Activated naive CD8-positive, alpha-beta T cell (primary cell): ENCODE measurements at regions not wholly inside any gene's neighbourhood (a gene's known extent, or its start where the extent isn't known, plus 50 kb on each side); places are given as distances from the start of the nearest gene placed in this dataset.
"Not testable (repeated sequence)": the region's sequence is repeated elsewhere in the genome, so short reads cannot be mapped to it uniquely, and the experiment has no call there.

ENCODE experiments used
- H3K27ac Mint-ChIP-seq: one replicate; pipeline ENCODE4 v1.8.0; 2021; ENCODE audit warnings: mixed read lengths
- H3K27me3 Mint-ChIP-seq: one replicate; pipeline ENCODE4 v1.8.0; 2021; ENCODE audit warnings: mixed read lengths
- H3K36me3 Mint-ChIP-seq: one replicate; pipeline ENCODE4 v1.8.0; 2021; ENCODE audit warnings: mixed read lengths
- H3K4me1 Mint-ChIP-seq: one replicate; pipeline ENCODE4 v1.8.0; 2021; ENCODE audit warnings: low read depth, mixed read lengths
- H3K4me3 Mint-ChIP-seq: one replicate; pipeline ENCODE4 v1.8.0; 2021; ENCODE audit warnings: mild to moderate bottlenecking, mixed read lengths
- H3K9me3 Mint-ChIP-seq: one replicate; pipeline ENCODE4 v1.8.0; 2021; ENCODE audit warnings: low read depth, mixed read lengths

GRCh38 chr12:66755727-66756395, 77.0 kb upstream of the GRIP1 start:
- H3K4me3 Mint-ChIP-seq = no peak overlapping the region
- no peak overlapping the region for H3K27ac Mint-ChIP-seq
- H3K9me3 Mint-ChIP-seq = no peaks in the 10 kb centered on the region
- H3K27me3 Mint-ChIP-seq = no peaks in the 10 kb centered on the region
- H3K36me3 Mint-ChIP-seq = peaks cover 3% of the 10 kb centered on the region
- peaks cover 10% of the 10 kb centered on the region for H3K4me1 Mint-ChIP-seq

DNA sequence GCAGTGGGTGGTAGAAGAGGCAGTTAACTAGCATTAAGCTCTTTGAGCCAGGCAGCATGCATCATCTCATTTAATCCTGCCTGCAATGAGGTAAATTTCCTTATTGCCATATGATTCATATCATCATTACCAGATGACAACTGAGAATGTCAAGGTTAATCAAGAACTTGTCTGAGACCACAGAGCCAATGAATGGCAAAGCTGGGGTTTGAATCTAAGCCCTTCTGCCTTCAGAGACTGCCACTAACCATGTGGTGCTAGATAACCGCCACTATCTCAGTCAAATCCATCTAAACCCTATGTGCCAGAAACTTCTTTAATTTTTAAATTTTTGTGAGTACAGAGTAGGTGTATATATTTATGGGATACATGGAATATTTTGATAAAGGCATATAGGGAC, 77.8 kb upstream of the GRIP1 start:
- Mint-ChIP-seq H3K27me3 (no peaks in the 10 kb centered on the region), H3K9me3 (no peaks in the 10 kb centered on the region), H3K4me3 (no peak overlapping the region), H3K4me1 (peaks cover 10% of the 10 kb centered on the region), H3K36me3 (peaks cover 3% of the 10 kb centered on the region), H3K27ac (no peak overlapping the region)

DNA sequence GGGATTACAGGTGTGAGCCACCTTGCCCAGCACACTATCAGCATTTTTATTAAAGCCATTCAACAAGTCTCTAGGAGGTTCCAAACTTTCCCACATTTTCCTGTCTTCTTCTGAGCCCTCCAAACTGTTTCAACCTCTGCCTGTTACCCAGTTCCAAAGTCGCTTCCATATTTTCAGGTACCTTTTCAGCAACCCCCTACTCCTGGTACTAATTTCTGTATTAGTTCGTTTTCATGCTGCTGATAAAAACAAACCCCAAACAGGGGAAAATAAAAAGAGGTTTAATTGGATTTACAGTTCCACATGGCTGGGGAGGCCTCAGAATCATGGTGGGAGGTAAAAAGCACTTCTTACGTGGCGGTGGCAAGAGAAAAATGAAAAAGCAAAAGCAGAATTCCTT, 81.2 kb upstream of the GRIP1 start:
- H3K27ac Mint-ChIP-seq, H3K9me3 Mint-ChIP-seq, H3K36me3 Mint-ChIP-seq, H3K27me3 Mint-ChIP-seq, H3K4me3 Mint-ChIP-seq: not testable (repeated sequence)
- H3K4me1 Mint-ChIP-seq = peaks cover 20% of the 10 kb centered on the region

DNA sequence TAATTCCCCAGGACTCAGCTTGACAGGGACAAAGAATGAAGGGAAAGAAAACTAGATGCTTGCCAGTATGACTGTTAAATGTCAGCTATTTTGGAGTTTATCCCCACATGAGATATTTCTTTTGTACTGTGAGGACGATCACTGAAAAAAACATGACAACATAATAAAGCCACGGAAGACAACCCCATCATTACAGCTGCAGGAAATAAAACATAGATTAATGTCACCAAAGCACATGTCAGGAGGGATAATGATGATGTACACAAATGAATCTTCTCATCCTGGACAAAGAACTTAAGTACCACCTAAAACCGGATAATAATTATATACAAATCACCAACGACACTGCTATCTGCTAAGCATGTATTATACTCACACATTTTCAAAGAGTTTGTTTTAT, 84.6 kb upstream of the GRIP1 start:
- H3K9me3 Mint-ChIP-seq = no peaks in the 10 kb centered on the region
- no peaks in the 10 kb centered on the region for H3K36me3 Mint-ChIP-seq
- H3K4me3 Mint-ChIP-seq = no peak overlapping the region
- peaks cover 43% of the 10 kb centered on the region for H3K4me1 Mint-ChIP-seq
- H3K27ac Mint-ChIP-seq = no peak overlapping the region
- no peaks in the 10 kb centered on the region for H3K27me3 Mint-ChIP-seq

GRCh38 chr12:66765204-66765603, 86.3 kb upstream of the GRIP1 start:
- no peaks in the 10 kb centered on the region for H3K9me3 Mint-ChIP-seq
- no peak overlapping the region for H3K4me3 Mint-ChIP-seq
- H3K4me1 Mint-ChIP-seq = peaks cover 51% of the 10 kb centered on the region
- peak overlapping the region; percentile 51 for H3K27ac Mint-ChIP-seq
- H3K27me3 Mint-ChIP-seq = no peaks in the 10 kb centered on the region
- no peaks in the 10 kb centered on the region for H3K36me3 Mint-ChIP-seq

- no peaks in the 10 kb centered on the region for H3K9me3 Mint-ChIP-seq
- no peak overlapping the region for H3K4me3 Mint-ChIP-seq
- H3K27me3 Mint-ChIP-seq = no peaks in the 10 kb centered on the region
- H3K36me3 Mint-ChIP-seq = no peaks in the 10 kb centered on the region
- H3K4me1 Mint-ChIP-seq = peaks cover 51% of the 10 kb centered on the region
- H3K27ac Mint-ChIP-seq = peak overlapping the region; percentile 12
Observed at GRCh38 chr12:66767536-66767935, 88.7 kb upstream of the GRIP1 start.

- Mint-ChIP-seq H3K4me3 (no peak overlapping the region), H3K27ac (no peak overlapping the region), H3K27me3 (no peaks in the 10 kb centered on the region), H3K4me1 (peaks cover 49% of the 10 kb centered on the region), H3K36me3 (peaks cover 4% of the 10 kb centered on the region), H3K9me3 (no peaks in the 10 kb centered on the region)
Observed at GRCh38 chr12:66768293-66768692, 89.4 kb upstream of the GRIP1 start.

DNA sequence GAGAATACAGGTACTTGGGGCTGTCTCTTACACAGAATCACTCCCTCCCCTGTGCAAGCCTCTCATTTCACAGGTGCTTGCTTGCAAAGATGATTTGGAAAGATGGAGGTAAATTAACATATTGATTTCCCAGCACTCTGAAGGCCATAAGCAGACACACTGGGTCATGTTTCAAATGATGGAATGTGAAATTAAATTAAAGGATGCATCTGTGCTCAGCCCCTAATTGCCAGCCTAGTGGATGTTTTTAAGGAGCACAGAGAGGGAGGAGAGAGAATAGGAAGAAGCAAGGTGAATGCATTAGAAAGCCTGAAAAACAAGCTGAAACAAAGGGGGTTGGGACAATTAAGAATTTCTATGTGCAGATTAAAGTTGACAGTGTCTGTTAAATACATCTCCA, 96.1 kb upstream of the GRIP1 start:
- H3K27ac Mint-ChIP-seq = no peak overlapping the region
- peaks cover 40% of the 10 kb centered on the region for H3K4me1 Mint-ChIP-seq
- no peaks in the 10 kb centered on the region for H3K9me3 Mint-ChIP-seq
- H3K36me3 Mint-ChIP-seq = peaks cover 5% of the 10 kb centered on the region
- H3K27me3 Mint-ChIP-seq = no peaks in the 10 kb centered on the region
- H3K4me3 Mint-ChIP-seq = no peak overlapping the region

DNA sequence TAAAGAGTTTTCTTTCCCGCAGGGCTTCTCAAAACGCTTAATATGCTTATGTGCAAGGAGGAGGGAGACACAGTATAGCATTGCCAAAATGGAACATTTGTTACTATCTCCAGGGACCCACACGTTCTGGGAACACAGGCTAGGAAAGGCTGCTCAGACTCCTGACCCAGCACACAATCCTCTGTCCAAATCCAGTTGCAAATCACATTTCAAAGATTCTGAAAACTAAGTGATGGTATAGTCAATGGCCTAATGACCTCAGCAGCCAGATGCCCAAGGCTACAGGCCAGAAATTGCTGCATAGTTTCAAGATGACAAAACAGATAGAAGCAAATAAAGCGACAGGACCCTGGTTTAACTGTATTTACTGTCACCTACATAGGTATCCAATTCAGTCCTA, 97.0 kb upstream of the GRIP1 start:
- Mint-ChIP-seq H3K4me1 (peaks cover 40% of the 10 kb centered on the region), H3K4me3 (no peak overlapping the region), H3K36me3 (peaks cover 5% of the 10 kb centered on the region), H3K9me3 (no peaks in the 10 kb centered on the region), H3K27me3 (no peaks in the 10 kb centered on the region), H3K27ac (no peak overlapping the region)

GRCh38 chr12:66776974-66777373, 98.1 kb upstream of the GRIP1 start:
- H3K4me1 Mint-ChIP-seq = peaks cover 41% of the 10 kb centered on the region
- H3K27me3 Mint-ChIP-seq = no peaks in the 10 kb centered on the region
- peak overlapping the region; percentile 73 for H3K27ac Mint-ChIP-seq
- H3K9me3 Mint-ChIP-seq = no peaks in the 10 kb centered on the region
- H3K4me3 Mint-ChIP-seq = peak overlapping the region; percentile 61
- peaks cover 5% of the 10 kb centered on the region for H3K36me3 Mint-ChIP-seq

- Mint-ChIP-seq H3K27me3 (no peaks in the 10 kb centered on the region), H3K27ac (no peak overlapping the region), H3K36me3 (no peaks in the 10 kb centered on the region), H3K4me3 (no peak overlapping the region), H3K4me1 (peaks cover 41% of the 10 kb centered on the region), H3K9me3 (no peaks in the 10 kb centered on the region)
Observed at GRCh38 chr12:66779466-66779865, 100.6 kb upstream of the GRIP1 start.

DNA sequence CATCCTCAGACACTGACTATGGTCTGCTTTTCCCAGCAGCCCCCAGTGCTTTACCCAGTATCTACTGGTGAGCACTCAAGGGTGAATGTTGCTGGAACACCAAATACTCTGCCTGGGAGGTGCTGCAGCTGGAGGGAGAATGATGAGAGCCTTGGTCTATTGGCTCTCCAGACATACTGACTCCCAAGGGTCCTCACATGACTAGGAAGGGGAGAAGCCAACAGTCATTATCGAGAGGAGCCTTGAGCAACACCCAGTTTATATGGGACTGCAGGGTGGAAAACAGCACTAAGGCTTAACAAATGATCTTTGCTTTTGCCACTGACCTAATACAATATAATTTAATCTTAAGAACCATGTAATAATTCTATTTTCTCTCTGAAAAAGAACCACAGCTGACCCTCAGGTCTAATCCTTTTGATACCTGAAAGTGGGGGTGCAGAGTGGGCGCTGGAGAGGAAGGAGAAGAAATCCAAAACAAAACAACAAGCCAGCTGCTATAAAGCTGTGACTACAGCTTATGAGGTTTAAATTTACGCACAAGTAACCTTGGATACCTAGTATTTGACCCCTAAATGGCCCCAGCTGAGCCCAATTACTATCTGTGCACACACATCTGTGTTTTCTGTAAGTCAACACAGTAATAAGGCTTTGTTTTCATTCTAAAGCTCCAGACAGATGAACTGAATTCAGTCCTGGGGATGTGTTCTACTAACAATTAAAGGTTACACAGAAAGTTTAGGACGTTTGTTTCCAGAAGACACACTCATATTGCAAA, 107.8 kb upstream of the GRIP1 start:
- no peak overlapping the region for H3K27ac Mint-ChIP-seq
- H3K4me3 Mint-ChIP-seq = no peak overlapping the region
- H3K4me1 Mint-ChIP-seq = peaks cover 3% of the 10 kb centered on the region
- H3K9me3 Mint-ChIP-seq = no peaks in the 10 kb centered on the region
- no peaks in the 10 kb centered on the region for H3K27me3 Mint-ChIP-seq
- H3K36me3 Mint-ChIP-seq = peaks cover 2% of the 10 kb centered on the region

- no peak overlapping the region for H3K4me3 Mint-ChIP-seq
- peak overlapping the region; percentile 34 for H3K27ac Mint-ChIP-seq
- H3K36me3 Mint-ChIP-seq = no peaks in the 10 kb centered on the region
- H3K4me1 Mint-ChIP-seq = peaks cover 5% of the 10 kb centered on the region
- H3K27me3 Mint-ChIP-seq = no peaks in the 10 kb centered on the region
- H3K9me3 Mint-ChIP-seq = no peaks in the 10 kb centered on the region
Observed at GRCh38 chr12:66799551-66799950, 120.7 kb upstream of the GRIP1 start.

- Mint-ChIP-seq H3K4me3 (no peak overlapping the region), H3K9me3 (no peaks in the 10 kb centered on the region), H3K27me3 (no peaks in the 10 kb centered on the region), H3K27ac (no peak overlapping the region), H3K36me3 (no peaks in the 10 kb centered on the region), H3K4me1 (peaks cover 5% of the 10 kb centered on the region)
Observed at GRCh38 chr12:66800046-66800445, 121.2 kb upstream of the GRIP1 start.

DNA sequence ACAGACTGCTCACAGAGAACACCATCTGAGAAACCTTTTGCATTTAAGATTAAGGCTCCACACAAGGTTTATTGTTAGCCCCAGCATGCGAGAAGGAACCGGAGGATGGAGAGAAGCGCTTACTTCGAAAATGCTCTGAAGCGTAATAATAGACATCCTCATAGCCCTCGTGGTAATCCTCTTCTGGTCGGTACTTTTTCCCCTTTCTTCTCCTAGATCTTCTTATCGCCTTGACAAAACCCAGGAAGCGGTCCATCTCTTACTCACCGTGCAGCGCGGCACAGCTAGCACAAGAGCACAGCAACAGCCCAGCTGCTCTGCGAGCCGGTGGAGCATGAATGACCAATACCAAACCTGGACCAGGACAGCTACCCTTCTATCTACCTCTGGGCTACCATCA, 125.1 kb upstream of the GRIP1 start:
- Mint-ChIP-seq H3K4me3 (no peak overlapping the region), H3K4me1 (peaks cover 5% of the 10 kb centered on the region), H3K9me3 (no peaks in the 10 kb centered on the region), H3K27ac (no peak overlapping the region), H3K36me3 (no peaks in the 10 kb centered on the region), H3K27me3 (no peaks in the 10 kb centered on the region)

- Mint-ChIP-seq H3K36me3 (no peaks in the 10 kb centered on the region), H3K9me3 (no peaks in the 10 kb centered on the region), H3K27ac (no peak overlapping the region), H3K4me3 (no peak overlapping the region), H3K27me3 (no peaks in the 10 kb centered on the region), H3K4me1 (peaks cover 2% of the 10 kb centered on the region)
Observed at GRCh38 chr12:66804563-66804974, 125.7 kb upstream of the GRIP1 start.
